GM23338 (cell line): ENCODE measurements at regions not wholly inside any gene's neighbourhood (a gene's known extent, or its start where the extent isn't known, plus 50 kb on each side); places are given as distances from the start of the nearest gene placed in this dataset. TPM values are rescaled to one million over a fixed set of nuclear protein-coding genes. Genes with fewer than 3 reads are reported as not detected.

Experiments used
- small RNA-seq: library from RNA; depleted of rRNA; stranded (forward); fragments of <200 nt; gene quantifications from one replicate; pipeline ENCODE3, GENCODE V24; 2014; ENCODE audit warnings: low replicate concordance

Small RNA genes lying in the stretch of these regions (small RNA-seq; reads per million reads assigned to genes)
- gene RNU6-785P, result not detected
